Vagina (tissue), 2 donors: ENCODE measurements at regions not wholly inside any gene's neighbourhood (a gene's known extent, or its start where the extent isn't known, plus 50 kb on each side); places are given as distances from the start of the nearest gene placed in this dataset.

ENCODE experiments used
- POLR2AphosphoS5 ChIP-seq, 2 donors: sonication (generic); formaldehyde crosslinking; IDR thresholded peaks; one replicate each; pipeline ENCODE4 v1.9.0; 2017; ENCODE audit warnings: antibody characterized with exemption in 2 of 2, mild to moderate bottlenecking in 2 of 2, low read depth in 1 of 2; ENCODE audit not compliant: insufficient read depth in 1 of 2
- TF ChIP-seq, protein P1 (sequence below), 3 experiments: fragments of 450-650 bp in 2 of 3; fragments of 200-600 bp in 1 of 3; sonication (generic) in 1 of 3; IDR thresholded peaks; one replicate each; pipeline ENCODE4 v1.5.1; 2017 to 2019; ENCODE audit warnings: antibody characterized with exemption in 3 of 3, mild to moderate bottlenecking in 2 of 3, moderate library complexity in 2 of 3

GRCh38 chr6:152859225-152859624, 108.6 kb downstream of the VIP start:
- TF ChIP-seq, protein P1, sequence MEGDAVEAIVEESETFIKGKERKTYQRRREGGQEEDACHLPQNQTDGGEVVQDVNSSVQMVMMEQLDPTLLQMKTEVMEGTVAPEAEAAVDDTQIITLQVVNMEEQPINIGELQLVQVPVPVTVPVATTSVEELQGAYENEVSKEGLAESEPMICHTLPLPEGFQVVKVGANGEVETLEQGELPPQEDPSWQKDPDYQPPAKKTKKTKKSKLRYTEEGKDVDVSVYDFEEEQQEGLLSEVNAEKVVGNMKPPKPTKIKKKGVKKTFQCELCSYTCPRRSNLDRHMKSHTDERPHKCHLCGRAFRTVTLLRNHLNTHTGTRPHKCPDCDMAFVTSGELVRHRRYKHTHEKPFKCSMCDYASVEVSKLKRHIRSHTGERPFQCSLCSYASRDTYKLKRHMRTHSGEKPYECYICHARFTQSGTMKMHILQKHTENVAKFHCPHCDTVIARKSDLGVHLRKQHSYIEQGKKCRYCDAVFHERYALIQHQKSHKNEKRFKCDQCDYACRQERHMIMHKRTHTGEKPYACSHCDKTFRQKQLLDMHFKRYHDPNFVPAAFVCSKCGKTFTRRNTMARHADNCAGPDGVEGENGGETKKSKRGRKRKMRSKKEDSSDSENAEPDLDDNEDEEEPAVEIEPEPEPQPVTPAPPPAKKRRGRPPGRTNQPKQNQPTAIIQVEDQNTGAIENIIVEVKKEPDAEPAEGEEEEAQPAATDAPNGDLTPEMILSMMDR (IDR thresholded peaks at IDR 0.05), result no peak
- no peak for TF ChIP-seq POLR2AphosphoS5 (IDR thresholded peaks at IDR 0.05; ENCODE audit: insufficient read depth in 1 of 2, low read depth in 1 of 2)
